NT2/D1 (cell line): ENCODE measurements at regions not wholly inside any gene's neighbourhood (a gene's known extent, or its start where the extent isn't known, plus 50 kb on each side); places are given as distances from the start of the nearest gene placed in this dataset.

ENCODE experiments used
- SUZ12 ChIP-seq: IDR thresholded peaks from 2 replicates; pipeline ENCODE4 v1.6.1; 2011; ENCODE audit not compliant: insufficient read length, insufficient read depth; ENCODE audit errors: extremely low read depth
- ZNF274 ChIP-seq: IDR thresholded peaks from 2 replicates; pipeline ENCODE4 v1.6.1; 2011; ENCODE audit warnings: mild to moderate bottlenecking, low read depth, low read length

- TF ChIP-seq ZNF274 (no peak), SUZ12 (no peak)
These were observed 959.1 kb downstream of the BRD1 start for GRCh38 chr22:48868554-48868953.
